ENCODE measurements at regions not wholly inside any gene's neighbourhood (a gene's known extent, or its start where the extent isn't known, plus 50 kb on each side); places are given as distances from the start of the nearest gene placed in this dataset.

DNA sequence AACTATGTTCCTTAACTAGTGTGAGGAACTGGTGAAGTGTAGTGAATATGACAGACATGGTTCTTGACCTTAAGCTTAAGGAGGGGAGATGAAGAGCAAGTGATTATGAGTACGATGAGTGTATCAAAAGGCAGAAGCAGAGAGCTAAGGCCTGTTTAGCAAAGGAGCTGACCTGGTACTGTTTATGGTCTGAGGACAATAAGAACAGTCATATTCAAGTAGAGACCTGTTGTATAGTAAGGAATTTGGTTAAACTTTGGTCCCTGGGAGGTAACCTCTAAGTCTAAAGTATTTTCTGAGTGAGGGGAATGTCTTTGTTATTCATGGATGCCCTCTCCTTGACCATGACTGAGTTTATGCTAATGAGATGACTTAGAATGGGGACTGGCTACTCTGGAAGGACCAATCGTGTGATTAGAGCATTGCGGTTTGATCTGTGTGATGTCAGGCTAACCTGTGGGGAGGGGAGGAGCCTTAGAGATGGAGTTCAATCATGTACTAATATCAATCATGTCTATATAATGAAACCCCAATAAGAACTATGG lies 389.3 kb downstream of the BMP4 start:
- TF ChIP-seq EZH2 (IDR thresholded peaks at IDR 0.05; ENCODE audit: borderline replicate concordance, insufficient read depth, low read depth, low read length, poor library complexity, severe bottlenecking) = no peak
- TF ChIP-seq, protein P1, sequence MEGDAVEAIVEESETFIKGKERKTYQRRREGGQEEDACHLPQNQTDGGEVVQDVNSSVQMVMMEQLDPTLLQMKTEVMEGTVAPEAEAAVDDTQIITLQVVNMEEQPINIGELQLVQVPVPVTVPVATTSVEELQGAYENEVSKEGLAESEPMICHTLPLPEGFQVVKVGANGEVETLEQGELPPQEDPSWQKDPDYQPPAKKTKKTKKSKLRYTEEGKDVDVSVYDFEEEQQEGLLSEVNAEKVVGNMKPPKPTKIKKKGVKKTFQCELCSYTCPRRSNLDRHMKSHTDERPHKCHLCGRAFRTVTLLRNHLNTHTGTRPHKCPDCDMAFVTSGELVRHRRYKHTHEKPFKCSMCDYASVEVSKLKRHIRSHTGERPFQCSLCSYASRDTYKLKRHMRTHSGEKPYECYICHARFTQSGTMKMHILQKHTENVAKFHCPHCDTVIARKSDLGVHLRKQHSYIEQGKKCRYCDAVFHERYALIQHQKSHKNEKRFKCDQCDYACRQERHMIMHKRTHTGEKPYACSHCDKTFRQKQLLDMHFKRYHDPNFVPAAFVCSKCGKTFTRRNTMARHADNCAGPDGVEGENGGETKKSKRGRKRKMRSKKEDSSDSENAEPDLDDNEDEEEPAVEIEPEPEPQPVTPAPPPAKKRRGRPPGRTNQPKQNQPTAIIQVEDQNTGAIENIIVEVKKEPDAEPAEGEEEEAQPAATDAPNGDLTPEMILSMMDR (IDR thresholded peaks at IDR 0.05) = no peak
- Histone ChIP-seq H2AFZ (ENCODE audit: insufficient read depth, low read depth, low read length, poor library complexity, severe bottlenecking) (no peak overlapping the region), H3K4me3 (ENCODE audit: control extremely low read depth in 1 of 5, extremely low read depth in 1 of 5, insufficient read depth in 1 of 5, low read depth in 2 of 5, low read length in 4 of 5) (no peak overlapping the region), H4K20me1 (ENCODE audit: control insufficient read depth, insufficient read depth, low read length, poor library complexity, severe bottlenecking) (no peaks in the 10 kb centered on the region), H3K79me2 (ENCODE audit: control insufficient read depth, insufficient read depth, low read length) (no peaks in the 10 kb centered on the region), H3K27ac (ENCODE audit: low read length in 2 of 2) (no peak overlapping the region), H3K4me1 (ENCODE audit: control insufficient read depth in 2 of 2, insufficient read depth in 2 of 2, low read length in 2 of 2) (no peaks in the 10 kb centered on the region), H3K9me3 (ENCODE audit: control extremely low read depth in 1 of 3, control insufficient read depth in 2 of 3, insufficient read depth in 1 of 3, low read length in 2 of 3) (no peaks in the 10 kb centered on the region), H3K27me3 (replicated peaks in 1 of 4; ENCODE audit: control extremely low read depth in 1 of 4, control insufficient read depth in 3 of 4, insufficient read depth in 4 of 4, low read length in 3 of 4) (peaks cover 0 to 3% (median 0%) of the 10 kb centered on the region in 4 experiments), H3K36me3 (replicated peaks in 1 of 2; ENCODE audit: control extremely low read depth in 1 of 2, control insufficient read depth in 1 of 2, extremely low read depth in 1 of 2, insufficient read depth in 2 of 2, low read length in 1 of 2) (no peaks in the 10 kb centered on the region), H3K9ac (ENCODE audit: low read length) (no peak overlapping the region), H3K4me2 (replicated peaks; ENCODE audit: low read depth, low read length, poor library complexity, severe bottlenecking) (no peak overlapping the region)
- no peak overlapping the region for H3K27ac Mint-ChIP-seq
- intact Hi-C loops (cut with micrococcal nuclease) = no loop called here
- ChIA-PET CTCF (no interaction called here), POLR2A (no interaction called here)
- WGBS (ENCODE audit: insufficient coverage) = 100% methylated on average over 2 of the region's 3 CpGs
- DNase-seq (no peak), ATAC-seq (ENCODE audit: low read depth) (no peak)
- H3K4me3 Mint-ChIP-seq = no peak overlapping the region
- peaks cover 2% of the 10 kb centered on the region for H3K9me3 Mint-ChIP-seq (ENCODE audit: insufficient read depth)
- H3K27me3 Mint-ChIP-seq = peaks cover 8% of the 10 kb centered on the region
- peaks cover 8% of the 10 kb centered on the region for H3K4me1 Mint-ChIP-seq

DNA sequence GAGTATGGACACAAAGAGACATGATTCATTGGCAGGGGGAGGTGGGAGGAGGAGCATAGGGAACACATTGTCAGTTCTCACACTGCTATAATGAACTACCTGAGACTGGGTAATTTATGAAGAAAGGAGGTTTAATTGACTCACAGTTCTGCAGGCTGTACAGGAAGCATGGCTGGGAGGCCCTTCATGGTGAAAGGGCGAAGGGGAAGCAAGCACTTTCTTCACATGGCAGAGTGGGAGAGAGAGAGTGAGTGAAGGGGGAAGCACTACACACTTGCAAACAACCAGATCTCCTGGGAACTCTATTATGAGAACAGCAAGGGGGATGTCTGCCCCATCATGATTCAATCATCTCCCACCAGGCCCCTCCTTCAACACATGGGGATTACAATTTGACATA lies 391.8 kb downstream of the BMP4 start:
- no peak overlapping the region for H3K27ac Mint-ChIP-seq
- no CpG with 5 or more reads among the region's 1 CpG for WGBS (ENCODE audit: insufficient coverage)

More for the DNA sequence above, 391.8 kb downstream of the BMP4 start:
- no peak overlapping the region for H3K4me3 Mint-ChIP-seq
- peak; percentile 31 for ATAC-seq (ENCODE audit: low read depth)
- no peak for TF ChIP-seq EZH2 (IDR thresholded peaks at IDR 0.05; ENCODE audit: borderline replicate concordance, insufficient read depth, low read depth, low read length, poor library complexity, severe bottlenecking)
- TF ChIP-seq, protein P1 (IDR thresholded peaks at IDR 0.05) = no peak
- H3K4me1 Mint-ChIP-seq = peaks cover 8% of the 10 kb centered on the region
- H3K27ac ChIP-seq (ENCODE audit: low read length in 2 of 2) = no peak overlapping the region
- POLR2A ChIA-PET = no interaction called here
- intact Hi-C loops (cut with micrococcal nuclease) = no loop called here
- H3K4me3 ChIP-seq (ENCODE audit: control extremely low read depth in 1 of 5, extremely low read depth in 1 of 5, insufficient read depth in 1 of 5, low read depth in 2 of 5, low read length in 4 of 5) = no peak overlapping the region
- H3K27me3 Mint-ChIP-seq = peaks cover 5% of the 10 kb centered on the region
- H3K4me2 ChIP-seq (replicated peaks; ENCODE audit: low read depth, low read length, poor library complexity, severe bottlenecking) = no peak overlapping the region
- H3K36me3 ChIP-seq (replicated peaks in 1 of 2; ENCODE audit: control extremely low read depth in 1 of 2, control insufficient read depth in 1 of 2, extremely low read depth in 1 of 2, insufficient read depth in 2 of 2, low read length in 1 of 2) = no peaks in the 10 kb centered on the region
- no peak overlapping the region for H3K9ac ChIP-seq (ENCODE audit: low read length)
- H3K27me3 ChIP-seq (replicated peaks in 1 of 4; ENCODE audit: control extremely low read depth in 1 of 4, control insufficient read depth in 3 of 4, insufficient read depth in 4 of 4, low read length in 3 of 4) = no peaks in the 10 kb centered on the region
- H3K79me2 ChIP-seq (ENCODE audit: control insufficient read depth, insufficient read depth, low read length) = no peaks in the 10 kb centered on the region
- no peaks in the 10 kb centered on the region for H3K9me3 ChIP-seq (ENCODE audit: control extremely low read depth in 1 of 3, control insufficient read depth in 2 of 3, insufficient read depth in 1 of 3, low read length in 2 of 3)
- DNase-seq = no peak
- peaks cover 6% of the 10 kb centered on the region for H3K9me3 Mint-ChIP-seq (ENCODE audit: insufficient read depth)
- H4K20me1 ChIP-seq (ENCODE audit: control insufficient read depth, insufficient read depth, low read length, poor library complexity, severe bottlenecking) = no peaks in the 10 kb centered on the region
- no peaks in the 10 kb centered on the region for H3K4me1 ChIP-seq (ENCODE audit: control insufficient read depth in 2 of 2, insufficient read depth in 2 of 2, low read length in 2 of 2)
- no peak overlapping the region for H2AFZ ChIP-seq (ENCODE audit: insufficient read depth, low read depth, low read length, poor library complexity, severe bottlenecking)
- CTCF ChIA-PET = no interaction called here

All from B cell (primary cell).